ENCODE measurements at regions not wholly inside any gene's neighbourhood (a gene's known extent, or its start where the extent isn't known, plus 50 kb on each side); places are given as distances from the start of the nearest gene placed in this dataset.

DNA sequence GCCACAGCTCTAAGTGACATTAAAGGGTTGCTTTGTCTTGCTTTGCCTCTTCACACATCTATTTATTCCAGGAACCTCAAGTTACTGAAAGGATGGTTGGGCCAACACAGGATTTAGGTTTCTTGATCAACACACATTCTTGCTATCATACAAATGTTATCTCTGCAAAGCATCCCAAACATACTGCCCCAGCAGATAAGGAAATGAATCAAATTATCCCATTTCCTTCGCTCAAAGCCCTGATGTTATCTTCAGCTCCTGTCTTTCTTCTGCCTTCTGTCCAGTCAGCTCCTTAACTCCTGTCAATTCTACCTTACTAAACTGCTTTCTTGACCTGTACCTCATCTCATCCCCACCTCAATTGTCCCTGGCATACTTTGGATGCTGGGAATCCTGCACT lies 355.9 kb upstream of the TENM4 start:
- no peak for DNase-seq (ENCODE audit: low read depth in 3 of 3)

DNA sequence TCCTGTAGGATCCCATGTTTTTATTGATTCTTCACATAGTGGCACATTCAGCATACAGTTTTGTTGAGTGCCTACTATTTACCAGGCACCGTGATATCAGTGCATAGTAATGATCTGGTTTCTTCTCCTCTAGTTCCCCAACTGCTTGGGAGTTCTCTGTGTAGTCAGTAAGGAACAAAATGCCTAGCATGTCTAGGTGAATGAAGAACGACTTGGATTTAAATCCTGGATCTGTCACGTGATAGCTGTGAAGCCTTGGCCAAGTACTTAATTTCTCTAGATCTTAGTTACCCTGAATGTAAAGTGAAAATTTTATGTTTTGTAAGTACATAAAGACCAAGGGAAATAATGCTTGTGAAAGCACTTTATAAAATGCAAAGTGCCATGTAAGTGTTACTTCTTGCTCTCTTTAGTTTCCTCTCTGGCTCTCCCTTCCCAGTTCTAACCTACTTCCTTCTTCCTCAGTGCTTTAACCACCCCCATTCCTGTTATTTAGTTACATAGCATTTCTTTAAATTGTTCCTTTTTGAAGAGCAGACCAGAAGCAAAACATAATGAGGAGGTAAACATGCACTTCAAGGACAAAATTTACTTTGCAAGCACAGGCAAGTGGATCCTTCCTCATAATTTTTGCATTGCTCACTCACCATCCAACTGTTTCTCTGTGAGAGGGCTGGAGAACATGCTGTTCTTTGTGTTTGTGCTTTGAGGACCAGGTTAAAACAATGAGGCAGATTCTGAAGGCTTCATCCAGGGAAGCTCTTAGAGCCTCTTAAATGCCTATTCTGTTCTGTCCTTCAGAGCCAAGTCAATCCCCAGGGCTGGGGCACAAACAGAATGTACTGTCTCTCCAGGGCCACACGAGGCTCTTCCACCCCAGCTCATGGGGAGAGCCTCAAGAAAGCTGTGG lies 353.9 kb upstream of the TENM4 start:
- DNase-seq (ENCODE audit: low read depth in 3 of 3) = no peak

DNA sequence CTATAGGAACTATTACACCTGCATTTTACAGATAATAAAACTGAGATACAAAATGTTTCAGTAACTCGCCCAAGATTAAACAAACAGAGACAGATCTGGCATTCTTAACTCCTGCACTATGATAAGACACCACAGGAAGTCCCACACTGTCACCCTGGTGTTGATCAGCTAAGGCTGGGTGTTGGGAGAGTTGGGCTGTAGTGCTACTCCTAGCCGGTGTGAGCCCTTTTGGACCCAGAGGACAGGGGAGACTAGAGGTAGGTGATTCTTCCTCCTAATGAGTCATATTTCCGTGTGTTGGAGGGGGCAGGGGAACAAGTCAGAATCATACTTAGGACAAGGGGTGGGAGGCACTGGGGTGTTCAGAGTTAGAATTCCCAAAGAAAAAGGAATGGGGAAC lies 353.2 kb upstream of the TENM4 start:
- no peak for DNase-seq (ENCODE audit: low read depth in 3 of 3)

DNA sequence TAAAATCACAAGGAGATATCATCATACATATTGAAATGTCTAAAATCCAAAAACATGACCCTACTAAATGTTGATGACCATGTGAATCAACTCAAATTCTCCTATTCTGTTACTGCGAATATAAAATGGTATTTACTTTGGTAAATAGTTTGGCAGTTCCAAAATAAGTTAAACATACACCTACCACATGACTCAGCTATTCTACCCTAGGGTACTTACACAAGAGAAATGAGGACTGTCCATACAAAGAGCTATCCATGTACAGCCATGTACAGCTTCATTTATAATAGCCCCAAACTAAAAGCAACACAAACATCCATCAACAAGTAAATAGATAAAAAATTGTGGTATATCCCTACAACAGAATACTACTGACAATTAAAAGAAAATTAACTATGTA lies 346.1 kb upstream of the TENM4 start:
- no peak for DNase-seq (ENCODE audit: low read depth in 3 of 3)

DNA sequence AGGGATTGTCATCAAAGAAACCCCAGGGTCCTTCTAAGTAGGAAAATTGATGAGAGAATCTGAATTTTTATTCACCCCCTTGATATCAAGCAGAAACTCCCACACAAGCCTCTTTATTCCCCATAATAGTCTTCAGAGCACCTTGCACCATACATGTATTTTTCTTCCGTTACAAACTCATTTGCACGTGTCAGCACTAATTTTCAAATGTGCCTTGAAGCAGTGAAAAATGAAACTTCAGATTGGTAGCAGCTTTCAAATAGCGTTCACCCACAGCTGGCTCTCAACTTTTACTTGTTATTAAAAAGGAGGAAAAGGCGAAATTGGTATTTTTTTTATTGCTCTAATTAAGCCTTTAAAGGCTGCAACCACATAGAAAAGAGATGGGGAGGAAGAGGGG lies 343.0 kb upstream of the TENM4 start:
- no peak for DNase-seq (ENCODE audit: low read depth in 3 of 3)

DNA sequence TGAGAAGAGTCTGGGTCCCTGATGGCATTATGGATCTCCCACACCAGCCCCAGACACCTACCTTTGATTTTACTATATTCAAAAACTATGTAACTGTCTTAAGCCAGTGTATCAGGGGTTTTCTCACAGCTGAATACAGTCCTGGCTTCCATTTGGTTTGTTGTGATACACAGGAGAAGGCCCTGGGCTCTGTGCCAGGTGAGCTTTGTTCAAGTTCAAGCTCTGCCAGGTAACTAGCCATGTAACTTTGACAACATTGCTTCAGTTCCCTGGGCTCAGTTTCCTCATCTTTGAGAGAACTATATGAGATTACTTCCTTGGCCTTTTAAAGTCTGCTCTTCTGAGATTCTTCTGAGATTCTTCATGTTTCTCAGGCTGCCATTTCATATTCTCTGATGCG lies 327.5 kb upstream of the TENM4 start:
- no peak for DNase-seq (ENCODE audit: low read depth in 3 of 3)

DNA sequence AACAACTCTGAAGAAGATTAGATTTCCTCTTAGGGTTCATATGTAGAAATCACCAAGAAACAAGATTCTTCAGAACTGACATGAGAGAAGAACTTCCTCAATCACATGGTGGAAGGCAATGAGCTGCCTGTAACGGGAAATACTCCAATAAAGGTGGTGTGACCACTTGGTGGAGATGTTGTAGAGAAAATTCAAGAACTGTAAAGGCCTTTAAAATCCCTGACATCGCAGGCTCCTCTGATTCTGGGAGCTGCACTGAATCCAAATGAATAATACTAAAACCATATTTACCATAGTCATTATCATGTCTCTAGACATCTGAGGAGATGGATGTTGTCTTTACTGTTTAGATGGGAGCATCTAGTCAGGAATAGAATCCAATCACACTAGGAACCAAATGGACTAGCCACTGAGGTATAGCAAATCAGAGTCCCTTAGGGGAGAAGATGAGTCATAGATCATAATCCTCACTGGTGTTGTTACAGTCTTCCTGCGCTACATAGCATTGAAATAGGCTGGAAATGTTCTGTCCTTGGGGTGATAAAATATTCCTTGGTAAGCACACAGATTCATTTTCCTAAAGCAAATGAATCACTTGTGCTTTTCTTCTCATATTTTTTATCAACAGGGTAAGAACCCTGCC lies 321.6 kb upstream of the TENM4 start:
- no peak for DNase-seq (ENCODE audit: low read depth in 3 of 3)

DNA sequence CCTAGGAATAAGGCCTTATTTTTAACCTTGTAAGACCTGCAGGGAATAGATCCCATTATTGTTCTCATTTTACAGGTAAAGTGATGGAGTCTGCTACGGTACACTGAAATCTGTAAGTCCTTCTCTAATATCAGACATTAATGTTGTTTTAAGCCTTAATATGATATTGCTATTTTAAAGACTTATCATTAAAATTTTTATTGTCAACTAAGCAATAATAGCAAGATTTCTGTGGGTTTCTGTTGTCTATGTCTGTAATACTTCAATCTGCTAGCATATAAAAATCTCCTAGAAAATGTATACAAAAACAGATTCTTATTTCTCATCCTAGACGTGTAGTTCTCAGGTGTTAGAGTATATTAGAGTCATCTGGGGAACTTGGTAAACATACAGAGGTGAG lies 317.5 kb upstream of the TENM4 start:
- no peak for DNase-seq (ENCODE audit: low read depth in 3 of 3)

DNA sequence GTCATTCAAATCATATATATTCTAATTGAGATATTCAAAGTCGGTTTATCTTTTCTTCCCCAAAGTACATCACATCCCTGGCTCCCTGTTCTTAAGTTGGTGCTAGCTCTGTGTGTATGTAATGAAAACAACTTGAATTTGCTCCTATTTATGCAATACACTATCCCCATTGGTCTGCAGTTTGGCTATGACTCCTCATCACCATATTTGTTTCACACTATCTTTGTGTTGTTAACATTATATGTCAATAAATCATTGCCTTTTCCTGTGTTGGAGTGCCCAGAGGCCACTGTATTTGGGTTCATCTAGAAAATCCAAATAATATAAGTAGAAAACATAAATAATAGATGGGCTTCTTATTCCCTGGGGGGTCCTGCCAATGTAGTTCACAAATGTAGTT lies 306.6 kb upstream of the TENM4 start:
- DNase-seq (ENCODE audit: low read depth in 3 of 3) = no peak

DNA sequence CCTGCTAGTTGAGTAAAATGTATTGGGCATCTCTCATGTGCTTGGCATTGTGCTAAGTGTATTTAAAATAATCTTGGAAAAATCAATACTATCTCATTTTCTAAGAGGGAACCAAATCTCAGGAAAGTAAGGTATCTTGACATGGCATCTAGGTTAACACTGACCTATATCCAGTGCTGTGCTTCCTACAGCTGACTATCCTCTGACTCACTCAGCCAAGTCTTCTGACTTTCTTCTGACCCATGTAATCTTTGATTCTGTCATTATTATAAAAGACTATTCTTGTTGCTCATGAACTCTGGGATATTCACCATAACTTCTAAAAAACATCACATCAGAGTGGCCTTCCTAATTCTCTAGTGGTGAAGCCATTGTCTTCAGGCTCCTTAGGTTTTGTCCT lies 304.1 kb upstream of the TENM4 start:
- no peak for DNase-seq (ENCODE audit: low read depth in 3 of 3)

DNA sequence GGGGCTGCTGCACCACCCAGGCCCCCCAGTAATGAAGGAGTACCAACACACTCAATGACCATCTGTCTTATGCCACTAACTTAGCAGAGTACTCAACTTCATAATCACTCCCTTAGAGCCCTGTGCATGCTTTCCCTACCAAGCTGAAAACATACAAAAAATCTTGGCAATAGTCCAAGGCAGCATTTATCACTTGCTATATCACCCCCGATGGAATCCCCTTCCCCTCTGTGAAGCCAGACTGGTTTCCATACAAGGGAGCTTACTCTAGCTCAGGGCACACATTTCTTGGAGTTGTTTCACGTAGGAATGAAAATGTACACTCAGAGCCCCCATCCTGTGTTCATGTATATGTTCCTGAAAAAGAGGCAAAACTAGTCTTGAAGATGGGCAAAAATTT lies 301.3 kb upstream of the TENM4 start:
- no peak for DNase-seq (ENCODE audit: low read depth in 3 of 3)

DNA sequence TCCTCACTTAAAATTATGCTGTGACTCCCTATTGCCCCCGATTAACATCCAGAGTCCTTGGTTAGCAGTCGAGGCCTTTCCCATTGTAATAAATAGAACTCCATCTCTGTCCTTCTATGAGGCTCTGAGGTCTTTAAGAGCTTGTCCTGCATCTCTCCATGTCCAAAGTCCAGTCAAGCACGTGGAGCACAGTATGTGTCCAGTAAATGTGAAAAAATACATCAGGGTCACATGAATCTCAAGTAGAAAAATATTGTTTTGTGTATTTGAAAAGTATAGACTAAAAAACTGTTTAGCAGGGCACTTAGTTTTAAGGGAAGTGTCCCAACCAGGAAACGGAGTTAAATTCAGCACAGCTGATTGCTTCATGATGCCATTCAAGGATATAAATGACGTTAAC lies 298.8 kb upstream of the TENM4 start:
- DNase-seq (ENCODE audit: low read depth in 3 of 3) = no peak

DNA sequence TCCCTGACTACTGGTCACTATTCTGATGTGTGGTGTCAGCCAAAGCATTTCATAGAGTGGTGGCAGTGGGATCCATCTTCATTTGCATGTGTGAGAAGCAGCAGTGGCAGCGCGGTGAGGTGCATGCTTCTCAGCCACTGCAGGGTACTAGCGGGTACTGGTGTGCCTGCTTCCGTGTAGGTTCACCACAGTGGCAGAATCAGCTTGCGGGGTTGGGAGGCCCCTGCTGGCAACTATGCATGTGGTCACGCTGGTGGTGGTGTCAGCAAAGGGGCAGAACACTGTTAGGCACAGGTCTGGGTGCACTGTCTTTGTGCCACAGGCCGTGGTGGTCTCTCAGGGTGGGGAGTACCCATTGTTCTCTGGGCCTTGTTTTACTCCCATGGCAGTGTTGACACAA lies 286.4 kb upstream of the TENM4 start:
- DNase-seq (ENCODE audit: low read depth in 3 of 3) = no peak

DNA sequence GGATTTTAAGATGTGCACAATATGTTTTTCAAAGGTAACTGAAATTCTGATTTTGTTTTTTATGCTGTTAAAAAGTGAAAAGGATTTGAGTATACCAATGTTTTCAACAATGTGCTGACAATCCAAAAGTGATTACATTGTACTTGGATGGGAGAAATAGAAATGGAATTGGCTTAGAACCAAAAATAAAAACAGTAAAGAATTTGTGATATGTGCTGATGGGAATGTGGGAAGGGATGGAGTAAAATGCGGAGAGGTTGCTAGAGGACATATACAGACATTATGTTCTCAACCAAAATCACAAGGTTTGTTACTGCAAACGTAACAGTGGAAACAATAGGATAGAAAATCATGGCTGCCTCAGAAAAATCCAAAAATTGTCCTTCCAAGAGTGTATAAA lies 279.3 kb upstream of the TENM4 start:
- DNase-seq (ENCODE audit: low read depth in 3 of 3) = no peak

DNA sequence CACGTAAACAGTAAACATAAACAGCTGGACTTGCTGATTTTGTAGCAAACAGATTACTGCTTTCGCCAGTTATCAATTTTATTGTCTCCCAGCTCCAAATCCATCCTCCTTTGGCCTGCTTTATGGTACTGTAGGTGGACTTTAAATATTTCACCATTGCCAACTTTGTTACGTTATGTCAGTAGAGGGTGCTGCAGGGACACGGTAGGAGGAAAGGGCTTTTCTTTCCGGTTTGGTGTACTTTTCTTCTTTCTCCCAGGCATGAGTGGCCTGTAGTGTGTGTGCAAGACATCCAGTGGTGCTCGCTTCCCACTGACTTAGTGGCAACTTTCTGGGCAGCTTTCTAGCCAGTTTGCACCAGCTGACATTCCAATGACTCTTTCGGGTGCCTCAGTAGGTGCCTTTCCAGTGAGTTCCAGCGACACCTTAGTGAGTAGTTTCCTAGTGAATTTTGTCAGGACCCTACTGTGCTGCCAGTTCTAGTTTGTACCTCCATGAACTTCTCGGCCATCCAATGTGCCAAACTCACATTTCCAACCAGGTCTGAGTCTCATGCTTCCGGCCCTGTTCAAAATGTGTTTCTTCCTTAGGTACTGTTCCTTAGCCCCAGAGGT lies 267.6 kb upstream of the TENM4 start:
- DNase-seq (ENCODE audit: low read depth in 3 of 3) = no peak

DNA sequence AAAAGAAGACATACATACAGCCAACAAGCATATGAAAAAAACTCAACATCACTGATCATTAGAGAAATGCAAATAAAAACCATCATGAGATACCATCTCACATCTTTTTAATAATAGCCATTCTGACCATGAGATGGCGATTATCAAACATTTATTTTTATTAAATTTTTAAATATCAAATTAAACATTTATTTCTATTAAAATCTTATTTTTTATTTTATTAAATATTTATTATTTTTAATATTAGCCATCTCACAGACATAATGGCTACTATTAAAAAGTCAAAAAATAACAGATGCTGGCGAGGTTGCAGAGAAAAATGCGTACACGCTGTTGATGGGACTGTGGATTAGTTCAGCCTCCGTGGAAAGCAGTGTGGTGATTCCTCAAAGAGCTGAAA lies 264.8 kb upstream of the TENM4 start:
- DNase-seq (ENCODE audit: low read depth in 3 of 3) = no peak

DNA sequence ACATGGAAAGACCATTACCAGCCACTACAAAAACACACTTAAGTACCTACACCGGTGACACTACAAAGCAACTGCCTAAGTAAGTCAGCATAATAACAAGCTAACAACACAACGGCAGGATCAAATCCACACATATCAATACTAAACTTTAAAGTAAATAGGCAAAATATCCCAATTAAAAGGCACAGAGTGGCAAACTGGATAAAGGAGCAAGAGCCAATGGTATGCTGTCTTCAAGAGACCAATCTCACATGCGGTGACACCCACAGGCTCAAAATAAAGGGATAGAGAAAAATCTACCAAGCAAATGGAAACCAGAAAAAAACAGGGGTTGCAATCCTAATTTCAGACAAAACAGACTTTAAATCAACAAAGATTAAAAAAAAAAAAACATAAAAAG lies 261.5 kb upstream of the TENM4 start:
- DNase-seq (ENCODE audit: low read depth in 3 of 3) = no peak

DNA sequence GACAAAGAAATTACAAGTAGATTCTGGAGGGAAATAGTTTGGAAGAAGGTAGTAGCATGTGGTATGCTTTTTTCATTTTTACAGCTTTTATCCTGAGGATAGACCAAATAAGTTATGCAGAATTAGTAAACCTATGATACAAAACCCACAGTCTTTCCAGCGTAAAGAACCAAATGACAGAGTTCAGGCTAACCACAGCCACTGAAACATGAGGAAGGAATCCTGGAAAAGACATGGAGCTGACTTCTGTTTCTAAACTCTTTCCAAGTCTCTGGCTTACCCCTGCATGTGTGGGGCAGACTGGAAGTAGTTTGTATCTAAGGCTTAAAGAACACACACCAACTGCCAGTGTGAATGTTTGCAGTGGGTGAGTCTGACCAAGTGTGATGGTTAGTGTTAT lies 258.4 kb upstream of the TENM4 start:
- DNase-seq (ENCODE audit: low read depth in 3 of 3) = no peak

DNA sequence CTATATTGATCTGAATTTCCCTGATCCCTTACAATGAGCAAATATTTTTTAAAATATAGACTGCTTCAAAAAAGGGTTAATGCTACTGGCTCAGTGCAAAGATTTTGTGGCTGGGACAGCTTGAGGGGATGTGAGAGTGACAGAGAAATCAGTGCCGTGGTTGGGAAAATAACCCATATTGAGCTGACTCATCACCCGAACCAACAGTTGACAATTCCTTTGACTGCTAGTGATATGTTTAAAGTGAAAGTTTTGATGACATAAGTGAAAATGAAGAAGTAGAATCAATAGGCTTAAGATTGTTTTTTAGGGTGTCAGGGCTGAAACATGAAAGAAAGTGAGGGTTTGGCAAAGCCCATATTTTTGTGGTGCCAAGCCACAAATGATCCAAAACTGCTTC lies 257.1 kb upstream of the TENM4 start:
- DNase-seq (ENCODE audit: low read depth in 3 of 3) = no peak

DNA sequence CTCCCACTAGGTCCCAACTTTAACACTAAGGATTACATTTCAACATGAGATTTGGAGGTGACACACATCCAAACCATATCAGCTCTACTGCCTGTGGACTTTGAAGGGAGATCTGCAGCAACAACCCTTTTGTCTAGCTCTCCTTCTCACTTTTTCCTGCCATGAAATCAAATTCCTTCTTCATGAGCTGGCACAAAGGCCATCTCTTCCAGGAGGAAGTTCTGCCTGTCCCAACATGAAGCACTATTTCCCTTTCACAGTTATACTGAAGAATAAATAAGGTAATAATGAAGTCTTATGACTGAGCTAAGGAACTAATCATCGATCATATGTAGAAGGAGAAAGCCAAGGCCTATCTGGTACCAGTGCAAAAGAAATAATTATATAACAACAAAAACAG lies 253.5 kb upstream of the TENM4 start:
- DNase-seq (ENCODE audit: low read depth in 3 of 3) = no peak

DNA sequence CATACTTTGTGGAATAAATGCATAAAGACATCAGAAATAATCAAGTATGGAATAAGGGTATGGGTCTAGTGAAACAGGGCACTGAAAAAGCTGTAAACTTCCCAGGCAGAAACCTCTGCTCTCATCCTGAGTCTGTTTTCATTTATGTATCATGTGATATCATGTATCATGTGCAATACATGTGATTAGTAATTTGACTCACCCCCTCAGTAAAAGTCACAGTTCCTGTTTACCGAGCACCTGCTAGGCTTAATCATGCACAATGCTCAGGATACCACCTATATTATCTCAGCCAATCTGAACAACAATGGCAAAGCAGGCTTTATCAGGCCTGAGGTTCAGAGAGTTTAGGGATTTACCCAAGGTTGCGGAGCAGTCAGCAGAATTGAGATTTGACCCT lies 250.6 kb upstream of the TENM4 start:
- no peak for DNase-seq (ENCODE audit: low read depth in 3 of 3)

DNA sequence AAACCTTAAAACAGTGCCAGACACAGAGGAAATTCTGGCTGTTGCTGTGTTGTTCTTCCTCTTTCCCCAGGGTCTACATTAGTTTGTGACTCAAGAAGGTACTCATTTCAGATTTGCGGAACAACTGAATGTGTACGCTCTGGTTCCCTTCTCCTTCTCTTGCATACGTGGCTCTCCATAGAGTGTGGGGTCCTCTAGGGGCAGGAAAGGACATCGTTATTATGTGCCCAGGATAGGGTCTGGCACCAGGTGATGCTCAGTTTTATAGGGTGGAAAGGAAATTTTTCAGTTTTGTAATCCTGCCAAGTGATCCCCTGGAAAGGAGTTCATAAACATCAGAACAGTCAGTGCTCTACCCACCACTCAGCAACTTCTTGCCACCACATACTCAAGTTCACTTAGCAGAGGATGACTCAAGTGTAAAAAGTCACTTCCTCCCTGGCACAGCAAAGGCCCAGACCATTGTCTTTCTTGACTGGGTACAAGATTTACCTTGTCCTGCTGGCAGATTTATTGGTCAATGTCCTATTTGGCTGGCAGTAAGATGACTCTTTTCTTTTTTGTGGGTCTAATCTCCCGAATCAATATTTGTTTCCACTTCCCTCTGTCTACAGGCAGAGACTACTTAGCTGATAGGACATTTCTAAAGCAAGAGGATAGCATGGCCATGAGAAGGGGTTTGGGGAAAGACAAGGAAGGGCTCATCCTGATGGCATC lies 246.0 kb upstream of the TENM4 start:
- DNase-seq (ENCODE audit: low read depth in 3 of 3) = no peak

DNA sequence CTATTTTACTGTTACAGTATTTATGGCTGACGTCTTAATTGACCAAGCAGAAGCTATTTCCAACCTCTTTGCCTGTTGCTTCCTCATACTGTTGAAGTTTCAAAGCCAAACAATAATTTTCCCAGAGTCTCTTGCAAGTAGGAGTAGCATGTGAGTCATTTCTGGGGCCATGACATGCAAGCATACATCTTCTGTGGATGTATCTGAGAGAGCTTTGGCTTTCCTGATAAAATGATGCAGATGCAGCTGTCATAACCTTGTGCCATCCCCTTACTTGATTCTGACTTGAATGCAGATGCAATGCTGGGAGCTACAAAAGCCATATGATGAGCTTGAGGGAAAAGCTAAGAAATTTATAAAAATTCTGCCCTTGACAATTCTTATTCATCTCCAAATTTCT lies 243.1 kb upstream of the TENM4 start:
- DNase-seq (ENCODE audit: low read depth in 3 of 3) = no peak

All from stimulated activated CD4-positive, alpha-beta T cell treated with anti-CD3 and anti-CD28 coated beads, TNF-alpha, amount 100 ng/mL, for 24 hours (primary cell).